GM06990 (cell line): ENCODE measurements at regions not wholly inside any gene's neighbourhood (a gene's known extent, or its start where the extent isn't known, plus 50 kb on each side); places are given as distances from the start of the nearest gene placed in this dataset.

Experiments
- DNase-seq: peaks from one replicate; pipeline ENCODE4 v3.0.0-alpha.2; 2011; ENCODE audit not compliant: insufficient read length; ENCODE audit errors: extremely low read depth
- H3K27me3 ChIP-seq: replicated peaks from 2 replicates; pipeline ENCODE4 v1.6.0; 2011; ENCODE audit warnings: low read length; ENCODE audit not compliant: control insufficient read depth, insufficient read depth
- H3K36me3 ChIP-seq: 2 replicates; pipeline ENCODE4 v1.5.1; 2011; ENCODE audit warnings: low read length; ENCODE audit not compliant: control insufficient read depth, insufficient read depth
- H3K4me3 ChIP-seq: replicated peaks from 2 replicates; pipeline ENCODE4 v1.5.1; 2011; ENCODE audit warnings: low read depth, mild to moderate bottlenecking, control low read depth, low read length
- TF ChIP-seq, protein P1 (sequence below): IDR thresholded peaks from 2 replicates; pipeline ENCODE4 v1.5.1; 2011; ENCODE audit warnings: low read length, control low read depth, mild to moderate bottlenecking, inconsistent platforms; ENCODE audit not compliant: insufficient read depth, poor library complexity, severe bottlenecking

DNA sequence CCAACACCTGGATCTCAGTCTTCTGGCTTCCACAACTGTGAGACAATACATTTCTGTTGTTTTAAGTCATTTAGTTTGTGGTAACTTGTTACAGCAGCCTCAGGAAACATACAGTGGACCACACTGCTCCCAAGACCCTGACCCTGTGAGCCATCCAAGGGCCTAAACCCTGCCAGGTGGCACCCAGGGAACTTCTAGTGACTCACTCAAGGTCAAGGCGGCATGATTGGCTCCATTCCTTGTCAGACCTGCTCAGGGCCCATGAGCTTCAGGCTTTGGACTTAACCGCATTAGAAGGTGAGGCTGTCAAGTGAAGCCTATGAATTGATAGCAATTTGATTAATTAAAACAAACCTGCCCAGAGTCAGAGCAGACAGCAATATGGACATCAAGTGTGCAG, 165.7 kb upstream of the MAMLD1 start:
- no peaks in the 10 kb centered on the region for H3K36me3 ChIP-seq
- DNase-seq: no peak
- H3K27me3 ChIP-seq: no peaks in the 10 kb centered on the region
- TF ChIP-seq, protein P1, sequence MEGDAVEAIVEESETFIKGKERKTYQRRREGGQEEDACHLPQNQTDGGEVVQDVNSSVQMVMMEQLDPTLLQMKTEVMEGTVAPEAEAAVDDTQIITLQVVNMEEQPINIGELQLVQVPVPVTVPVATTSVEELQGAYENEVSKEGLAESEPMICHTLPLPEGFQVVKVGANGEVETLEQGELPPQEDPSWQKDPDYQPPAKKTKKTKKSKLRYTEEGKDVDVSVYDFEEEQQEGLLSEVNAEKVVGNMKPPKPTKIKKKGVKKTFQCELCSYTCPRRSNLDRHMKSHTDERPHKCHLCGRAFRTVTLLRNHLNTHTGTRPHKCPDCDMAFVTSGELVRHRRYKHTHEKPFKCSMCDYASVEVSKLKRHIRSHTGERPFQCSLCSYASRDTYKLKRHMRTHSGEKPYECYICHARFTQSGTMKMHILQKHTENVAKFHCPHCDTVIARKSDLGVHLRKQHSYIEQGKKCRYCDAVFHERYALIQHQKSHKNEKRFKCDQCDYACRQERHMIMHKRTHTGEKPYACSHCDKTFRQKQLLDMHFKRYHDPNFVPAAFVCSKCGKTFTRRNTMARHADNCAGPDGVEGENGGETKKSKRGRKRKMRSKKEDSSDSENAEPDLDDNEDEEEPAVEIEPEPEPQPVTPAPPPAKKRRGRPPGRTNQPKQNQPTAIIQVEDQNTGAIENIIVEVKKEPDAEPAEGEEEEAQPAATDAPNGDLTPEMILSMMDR: no peak
- no peak overlapping the region for H3K4me3 ChIP-seq

DNA sequence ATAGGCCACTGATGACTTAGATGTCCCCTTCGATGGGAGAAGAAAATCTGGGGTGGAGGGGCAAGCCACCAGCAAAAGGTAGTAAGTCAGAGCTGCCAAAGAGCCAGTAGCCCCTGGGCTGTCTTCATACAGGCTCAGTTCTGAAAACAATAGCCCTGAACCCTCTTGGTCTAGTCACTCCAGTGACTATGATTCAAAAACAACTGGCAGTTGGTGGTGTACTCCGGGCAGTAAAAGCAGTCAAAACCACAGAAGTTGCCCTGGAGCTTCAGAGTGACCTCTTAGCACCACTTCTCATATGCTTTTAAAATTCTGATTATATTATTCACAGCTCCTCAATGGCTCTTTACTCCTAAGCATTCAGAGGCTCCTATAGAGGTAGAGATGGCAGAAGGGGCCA, 164.3 kb upstream of the MAMLD1 start:
- no peaks in the 10 kb centered on the region for H3K36me3 ChIP-seq
- no peak for DNase-seq
- TF ChIP-seq, protein P1: no peak
- no peak overlapping the region for H3K4me3 ChIP-seq
- no peaks in the 10 kb centered on the region for H3K27me3 ChIP-seq

- H3K36me3 ChIP-seq: no peaks in the 10 kb centered on the region
- H3K27me3 ChIP-seq: no peaks in the 10 kb centered on the region
Observed at GRCh38 chrX:150199181-150199580, 163.9 kb upstream of the MAMLD1 start.

GRCh38 chrX:150199803-150200202, 163.3 kb upstream of the MAMLD1 start:
- TF ChIP-seq, protein P1: no peak
- no peaks in the 10 kb centered on the region for H3K27me3 ChIP-seq
- DNase-seq: no peak
- no peaks in the 10 kb centered on the region for H3K36me3 ChIP-seq
- H3K4me3 ChIP-seq: no peak overlapping the region

More at GRCh38 chrX:150199181-150199580, 163.9 kb upstream of the MAMLD1 start:
- TF ChIP-seq, protein P1: no peak
- DNase-seq: no peak
- no peak overlapping the region for H3K4me3 ChIP-seq

- no peaks in the 10 kb centered on the region for H3K27me3 ChIP-seq
- H3K36me3 ChIP-seq: no peaks in the 10 kb centered on the region
- no peak for DNase-seq
- TF ChIP-seq, protein P1: no peak
- H3K4me3 ChIP-seq: no peak overlapping the region
Observed at GRCh38 chrX:150200361-150200760, 162.8 kb upstream of the MAMLD1 start.

DNA sequence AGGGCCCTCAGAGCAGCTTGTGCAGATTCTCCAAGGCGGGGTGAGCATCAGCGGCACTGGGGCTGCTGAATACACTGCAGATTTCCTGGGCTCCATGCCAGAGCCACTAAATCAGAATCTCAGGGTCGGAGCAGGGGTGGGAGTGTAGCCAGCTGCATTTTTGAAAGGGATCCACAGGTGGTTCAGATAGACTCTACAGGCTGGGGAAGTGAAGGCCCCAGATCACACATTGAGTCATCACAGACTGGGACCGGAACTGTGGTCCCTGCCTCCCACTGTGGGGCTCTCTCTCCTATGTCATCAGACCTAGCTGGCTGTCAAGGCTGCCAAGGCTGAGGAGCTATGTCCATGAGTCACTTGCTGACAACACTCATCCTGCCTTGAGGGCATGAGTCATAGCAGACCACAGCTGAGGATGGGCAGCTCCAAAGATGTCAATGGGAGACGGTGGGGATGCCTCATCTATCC, 162.3 kb upstream of the MAMLD1 start:
- H3K4me3 ChIP-seq: no peak overlapping the region
- peak; percentile 74 for DNase-seq
- no peaks in the 10 kb centered on the region for H3K36me3 ChIP-seq
- TF ChIP-seq, protein P1: no peak
- H3K27me3 ChIP-seq: no peaks in the 10 kb centered on the region
